ENCODE measurements at regions not wholly inside any gene's neighbourhood (a gene's known extent, or its start where the extent isn't known, plus 50 kb on each side); places are given as distances from the start of the nearest gene placed in this dataset.

- TF ChIP-seq, protein P1, sequence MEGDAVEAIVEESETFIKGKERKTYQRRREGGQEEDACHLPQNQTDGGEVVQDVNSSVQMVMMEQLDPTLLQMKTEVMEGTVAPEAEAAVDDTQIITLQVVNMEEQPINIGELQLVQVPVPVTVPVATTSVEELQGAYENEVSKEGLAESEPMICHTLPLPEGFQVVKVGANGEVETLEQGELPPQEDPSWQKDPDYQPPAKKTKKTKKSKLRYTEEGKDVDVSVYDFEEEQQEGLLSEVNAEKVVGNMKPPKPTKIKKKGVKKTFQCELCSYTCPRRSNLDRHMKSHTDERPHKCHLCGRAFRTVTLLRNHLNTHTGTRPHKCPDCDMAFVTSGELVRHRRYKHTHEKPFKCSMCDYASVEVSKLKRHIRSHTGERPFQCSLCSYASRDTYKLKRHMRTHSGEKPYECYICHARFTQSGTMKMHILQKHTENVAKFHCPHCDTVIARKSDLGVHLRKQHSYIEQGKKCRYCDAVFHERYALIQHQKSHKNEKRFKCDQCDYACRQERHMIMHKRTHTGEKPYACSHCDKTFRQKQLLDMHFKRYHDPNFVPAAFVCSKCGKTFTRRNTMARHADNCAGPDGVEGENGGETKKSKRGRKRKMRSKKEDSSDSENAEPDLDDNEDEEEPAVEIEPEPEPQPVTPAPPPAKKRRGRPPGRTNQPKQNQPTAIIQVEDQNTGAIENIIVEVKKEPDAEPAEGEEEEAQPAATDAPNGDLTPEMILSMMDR (IDR thresholded peaks at IDR 0.05; ENCODE audit: unreplicated experiment), result no peak
- BruUV-seq (replicated peaks), result no TSS peak
- Mint-ChIP-seq H3K36me3 (ENCODE audit: insufficient read depth, unreplicated experiment) (no peaks in the 10 kb centered on the region), H3K4me3 (ENCODE audit: low read depth, unreplicated experiment) (no peak overlapping the region), H3K27me3 (ENCODE audit: unreplicated experiment) (no peaks in the 10 kb centered on the region), H3K9me3 (ENCODE audit: low read depth, unreplicated experiment) (no peaks in the 10 kb centered on the region), H3K27ac (ENCODE audit: unreplicated experiment) (no peak overlapping the region), H3K4me1 (ENCODE audit: low read depth, unreplicated experiment) (no peaks in the 10 kb centered on the region)
- DNase-seq, result no peak
- intact Hi-C loops (cut with micrococcal nuclease; ENCODE audit: unreplicated experiment), result no loop called here
- CTCF ChIA-PET, result no interaction called here
Observed at GRCh38 chr6:95410168-95410567, 167.2 kb upstream of the MANEA start.

GRCh38 chr6:95413789-95414188 lies 163.5 kb upstream of the MANEA start:
- Mint-ChIP-seq H3K27me3 (ENCODE audit: unreplicated experiment) (no peaks in the 10 kb centered on the region), H3K4me1 (ENCODE audit: low read depth, unreplicated experiment) (no peaks in the 10 kb centered on the region), H3K36me3 (ENCODE audit: insufficient read depth, unreplicated experiment) (no peaks in the 10 kb centered on the region), H3K9me3 (ENCODE audit: low read depth, unreplicated experiment) (peaks cover 2% of the 10 kb centered on the region), H3K27ac (ENCODE audit: unreplicated experiment) (no peak overlapping the region), H3K4me3 (ENCODE audit: low read depth, unreplicated experiment) (no peak overlapping the region)
- TF ChIP-seq, protein P1 (IDR thresholded peaks at IDR 0.05; ENCODE audit: unreplicated experiment), result no peak
- intact Hi-C loops (cut with micrococcal nuclease; ENCODE audit: unreplicated experiment), result no loop called here
- no TSS peak for BruUV-seq (replicated peaks)
- no peak for DNase-seq
- CTCF ChIA-PET, result no interaction called here

GRCh38 chr6:95417856-95418255 lies 159.5 kb upstream of the MANEA start:
- CTCF ChIA-PET, result interaction anchor here (0.7 kb wide), 1 partner anchor 290 kb away, joined by 3 read pairs; no protein-coding TSS in a partner anchor
- H3K4me3 Mint-ChIP-seq (ENCODE audit: low read depth, unreplicated experiment), result no peak overlapping the region
- TF ChIP-seq, protein P1 (IDR thresholded peaks at IDR 0.05; ENCODE audit: unreplicated experiment), result no peak
- no TSS peak for BruUV-seq (replicated peaks)
- H3K36me3 Mint-ChIP-seq (ENCODE audit: insufficient read depth, unreplicated experiment), result no peaks in the 10 kb centered on the region
- no peak for DNase-seq
- no peaks in the 10 kb centered on the region for H3K27me3 Mint-ChIP-seq (ENCODE audit: unreplicated experiment)
- H3K9me3 Mint-ChIP-seq (ENCODE audit: low read depth, unreplicated experiment), result peaks cover 10% of the 10 kb centered on the region
- no peaks in the 10 kb centered on the region for H3K4me1 Mint-ChIP-seq (ENCODE audit: low read depth, unreplicated experiment)
- intact Hi-C loops (cut with micrococcal nuclease; ENCODE audit: unreplicated experiment), result no loop called here
- no peak overlapping the region for H3K27ac Mint-ChIP-seq (ENCODE audit: unreplicated experiment)

DNA sequence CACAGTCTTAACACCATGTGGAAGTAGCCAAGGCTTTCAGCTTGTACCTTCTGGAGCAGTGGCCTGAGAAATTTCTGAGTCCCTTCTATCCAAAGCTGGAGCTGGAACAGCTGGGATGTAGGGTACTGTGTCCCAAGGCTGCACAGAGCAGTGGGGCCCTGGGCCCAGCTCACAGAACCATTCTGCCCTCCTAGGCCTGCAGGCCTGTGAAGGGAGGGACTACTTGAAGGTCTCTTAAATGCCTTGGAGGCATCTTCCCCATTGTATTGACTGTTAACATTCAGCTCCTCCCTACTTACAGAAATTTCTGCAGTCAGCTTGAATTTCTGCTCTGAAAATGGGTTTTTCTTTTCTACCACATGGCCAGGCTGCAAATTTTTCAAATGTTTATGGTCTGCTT lies 156.5 kb upstream of the MANEA start:
- no peak for DNase-seq
- TF ChIP-seq, protein P1 (IDR thresholded peaks at IDR 0.05; ENCODE audit: unreplicated experiment), result no peak
- Mint-ChIP-seq H3K27me3 (ENCODE audit: unreplicated experiment) (no peaks in the 10 kb centered on the region), H3K27ac (ENCODE audit: unreplicated experiment) (no peak overlapping the region), H3K36me3 (ENCODE audit: insufficient read depth, unreplicated experiment) (no peaks in the 10 kb centered on the region), H3K4me1 (ENCODE audit: low read depth, unreplicated experiment) (no peaks in the 10 kb centered on the region), H3K9me3 (ENCODE audit: low read depth, unreplicated experiment) (peaks cover 13% of the 10 kb centered on the region), H3K4me3 (ENCODE audit: low read depth, unreplicated experiment) (no peak overlapping the region)
- no TSS peak for BruUV-seq (replicated peaks)
- CTCF ChIA-PET, result interaction anchor here (0.6 kb wide), 1 partner anchor 595 kb away, joined by 8 read pairs; the partner anchor contains the start of gene FUT9
- intact Hi-C loops (cut with micrococcal nuclease; ENCODE audit: unreplicated experiment), result no loop called here

Data from Calu3 (cell line).